ENCODE measurements at regions not wholly inside any gene's neighbourhood (a gene's known extent, or its start where the extent isn't known, plus 50 kb on each side); places are given as distances from the start of the nearest gene placed in this dataset.

GRCh38 chr1:30638086-30638485, 85.3 kb downstream of the MATN1 start:
- TF ChIP-seq CTCF (IDR thresholded peaks at IDR 0.05) = no peak
- TF ChIP-seq EP300 (IDR thresholded peaks at IDR 0.05) = no peak

Measured in ovary (tissue), 3 donors.